ENCODE measurements at regions not wholly inside any gene's neighbourhood (a gene's known extent, or its start where the extent isn't known, plus 50 kb on each side); places are given as distances from the start of the nearest gene placed in this dataset.
A peak's percentile ranks its signal among the peaks of the same experiment; 100 is the strongest.

DNA sequence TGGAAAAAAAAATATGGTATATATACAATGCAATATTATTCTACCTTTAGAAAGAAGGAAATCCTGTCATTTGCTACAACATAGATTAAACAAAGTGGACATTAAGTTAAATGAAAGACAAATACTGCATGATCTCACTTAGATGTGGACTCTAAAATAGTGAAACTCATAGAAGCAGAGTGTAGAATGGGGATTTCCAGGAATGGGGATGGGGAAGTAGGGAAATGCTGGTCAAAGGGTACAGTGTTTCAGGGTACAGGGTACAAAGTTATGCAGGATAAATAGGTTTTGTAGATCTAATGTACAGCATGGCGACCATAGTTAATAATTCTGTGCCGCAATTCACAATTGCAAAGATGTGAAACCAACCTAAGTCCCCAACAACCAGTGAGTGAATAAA, 385.5 kb downstream of the SFMBT2 start:
- intact Hi-C loops (cut with DNase I, micrococcal nuclease) = no loop called here
- ChIA-PET CTCF (no interaction called here), POLR2A (no interaction called here)
- H3K4me1 Mint-ChIP-seq = peaks cover 17% of the 10 kb centered on the region
- ATAC-seq (no peak), DNase-seq (no peak)
- H3K4me3 Mint-ChIP-seq = no peak overlapping the region
- no peaks in the 10 kb centered on the region for H3K36me3 Mint-ChIP-seq (ENCODE audit: low read depth)
- peaks cover 4% of the 10 kb centered on the region for H3K9me3 Mint-ChIP-seq (ENCODE audit: low read depth)
- H3K27ac Mint-ChIP-seq = no peak overlapping the region
- no peaks in the 10 kb centered on the region for H3K27me3 Mint-ChIP-seq

DNA sequence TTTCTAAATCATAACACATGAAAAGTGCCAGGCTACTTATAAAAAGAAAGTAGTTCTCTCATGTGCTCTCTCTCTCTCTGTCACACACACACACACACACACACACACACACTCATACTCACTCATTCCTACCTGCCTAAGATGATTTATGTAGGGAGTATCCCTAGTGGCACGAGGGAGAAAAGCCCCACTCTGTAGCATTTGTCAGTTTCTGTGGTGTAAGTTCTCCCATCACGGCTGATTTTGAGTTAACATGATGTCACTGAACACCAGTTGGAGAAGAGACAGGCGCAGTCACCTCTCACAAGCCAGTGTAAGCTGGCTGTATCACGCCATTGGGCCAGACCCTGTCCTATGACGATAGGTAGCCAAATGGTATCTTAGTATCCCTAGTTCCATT, 395.4 kb downstream of the SFMBT2 start:
- Mint-ChIP-seq H3K27ac (no peak overlapping the region), H3K4me1 (no peaks in the 10 kb centered on the region), H3K4me3 (no peak overlapping the region), H3K36me3 (ENCODE audit: low read depth) (no peaks in the 10 kb centered on the region), H3K9me3 (ENCODE audit: low read depth) (peaks cover 12% of the 10 kb centered on the region), H3K27me3 (peaks cover 1% of the 10 kb centered on the region)
- ChIA-PET POLR2A (no interaction called here), CTCF (no interaction called here)
- intact Hi-C loops (cut with DNase I, micrococcal nuclease) = no loop called here
- peak; percentile 19 for ATAC-seq
- no peak for DNase-seq

DNA sequence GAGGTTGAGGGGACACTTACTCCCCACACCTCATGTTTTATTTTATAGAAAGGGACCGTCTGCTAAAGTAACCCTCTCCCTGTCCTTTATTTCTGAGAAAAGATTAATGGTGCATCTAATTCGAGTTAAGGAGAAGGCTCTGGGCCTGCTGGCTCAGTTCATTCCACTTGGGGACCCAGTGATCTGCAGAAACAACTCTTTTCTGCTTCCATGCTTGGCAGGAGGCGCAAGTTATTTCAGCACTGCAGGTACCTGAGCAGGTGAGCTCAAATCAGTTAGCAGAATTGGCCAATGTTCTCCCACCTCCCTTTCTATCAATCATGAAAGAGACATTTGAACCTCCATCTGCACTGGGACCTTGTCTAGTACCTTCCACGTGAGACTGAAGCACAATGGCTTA, 396.1 kb downstream of the SFMBT2 start:
- H3K4me1 Mint-ChIP-seq = no peaks in the 10 kb centered on the region
- ChIA-PET POLR2A (no interaction called here), CTCF (interaction anchor here (1.6 kb wide), 1 partner anchor 24 kb away, joined by 4 read pairs; no protein-coding TSS in a partner anchor)
- H3K9me3 Mint-ChIP-seq (ENCODE audit: low read depth) = peaks cover 5% of the 10 kb centered on the region
- intact Hi-C loops (cut with DNase I, micrococcal nuclease) = no loop called here
- DNase-seq (no peak), ATAC-seq (no peak)
- H3K27me3 Mint-ChIP-seq = peaks cover 1% of the 10 kb centered on the region
- H3K4me3 Mint-ChIP-seq = no peak overlapping the region
- H3K36me3 Mint-ChIP-seq (ENCODE audit: low read depth) = no peaks in the 10 kb centered on the region
- no peak overlapping the region for H3K27ac Mint-ChIP-seq

DNA sequence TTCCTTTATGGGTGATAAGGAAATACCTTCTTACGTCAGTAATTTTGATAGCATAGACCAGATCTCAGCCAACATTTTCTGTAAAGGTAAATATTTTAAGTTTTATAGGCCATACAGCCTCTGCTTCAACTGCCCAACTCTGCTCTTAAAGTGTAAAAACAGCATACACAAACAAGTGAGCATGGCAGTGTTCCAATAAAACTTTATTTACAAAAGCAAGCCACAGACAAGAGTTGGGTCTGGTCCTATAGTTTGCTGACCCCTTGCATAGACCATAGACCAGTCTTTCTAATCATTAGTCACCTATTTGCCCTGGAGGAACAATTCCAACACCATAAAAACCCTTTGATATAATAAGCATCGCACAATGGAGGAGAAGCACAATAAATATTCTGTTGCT, 398.8 kb downstream of the SFMBT2 start:
- Mint-ChIP-seq H3K36me3 (ENCODE audit: low read depth) (no peaks in the 10 kb centered on the region), H3K27ac (no peak overlapping the region), H3K4me3 (no peak overlapping the region), H3K4me1 (no peaks in the 10 kb centered on the region), H3K27me3 (peaks cover 1% of the 10 kb centered on the region), H3K9me3 (ENCODE audit: low read depth) (no peaks in the 10 kb centered on the region)
- POLR2A ChIA-PET = no interaction called here
- CTCF ChIA-PET = no interaction called here
- DNase-seq = no peak
- intact Hi-C loops (cut with DNase I, micrococcal nuclease) = no loop called here
- no peak for ATAC-seq

DNA sequence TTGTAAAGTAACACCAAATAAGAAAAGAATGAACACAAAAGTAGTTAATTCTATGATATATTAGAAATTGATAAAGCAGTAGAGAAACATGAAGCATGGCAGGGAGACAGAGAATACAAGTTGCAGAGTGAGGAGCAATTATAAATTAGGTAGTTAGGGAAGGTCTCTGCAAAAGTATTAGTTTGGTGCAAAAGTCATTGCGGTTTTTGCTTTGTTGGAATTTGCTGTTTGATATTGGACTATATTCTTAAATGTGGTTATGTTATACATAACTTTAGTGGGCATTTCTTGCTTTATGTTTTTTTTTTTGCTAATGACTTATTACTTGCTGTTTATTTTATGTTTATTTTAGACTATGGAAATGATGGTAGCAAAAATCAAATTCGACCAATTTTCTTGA, 402.2 kb downstream of the SFMBT2 start:
- ATAC-seq = no peak
- Mint-ChIP-seq H3K27me3 (no peaks in the 10 kb centered on the region), H3K4me3 (no peak overlapping the region), H3K9me3 (ENCODE audit: low read depth) (no peaks in the 10 kb centered on the region), H3K4me1 (no peaks in the 10 kb centered on the region), H3K36me3 (ENCODE audit: low read depth) (no peaks in the 10 kb centered on the region), H3K27ac (no peak overlapping the region)
- intact Hi-C loops (cut with DNase I, micrococcal nuclease) = no loop called here
- CTCF ChIA-PET = no interaction called here
- DNase-seq = no peak
- POLR2A ChIA-PET = no interaction called here

DNA sequence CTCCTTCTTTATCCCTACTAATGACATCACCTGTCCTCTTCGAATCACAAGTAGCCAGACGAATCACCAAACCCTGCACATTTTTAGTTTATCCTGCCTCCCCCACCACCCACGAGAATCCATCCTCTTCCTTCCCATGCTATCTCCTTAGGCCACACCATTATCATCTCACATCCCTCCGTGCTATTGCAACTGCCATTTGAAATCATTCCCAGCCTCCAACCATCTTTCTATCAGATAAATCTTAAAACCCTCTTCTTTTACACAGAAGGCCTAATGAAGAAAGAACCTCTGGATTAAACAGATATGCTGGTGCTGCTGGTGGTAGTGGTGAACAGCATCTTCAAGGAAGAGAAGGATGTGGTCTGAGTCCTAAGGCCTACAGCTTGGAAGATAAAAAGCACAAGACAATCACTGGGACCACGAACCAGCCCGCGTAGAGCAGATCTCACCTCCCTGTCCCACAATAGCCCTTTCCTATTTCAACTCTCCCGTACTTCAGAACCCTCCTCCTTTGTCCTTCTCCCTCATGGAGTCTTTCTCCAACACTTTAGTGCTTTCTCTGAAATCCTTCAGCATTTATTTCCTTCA, 403.1 kb downstream of the SFMBT2 start:
- intact Hi-C loops (cut with DNase I, micrococcal nuclease) = no loop called here
- Mint-ChIP-seq H3K27ac (no peak overlapping the region), H3K9me3 (ENCODE audit: low read depth) (no peaks in the 10 kb centered on the region), H3K4me1 (no peaks in the 10 kb centered on the region), H3K4me3 (no peak overlapping the region), H3K27me3 (peaks cover 1% of the 10 kb centered on the region), H3K36me3 (ENCODE audit: low read depth) (no peaks in the 10 kb centered on the region)
- ChIA-PET POLR2A (no interaction called here), CTCF (no interaction called here)
- DNase-seq (no peak), ATAC-seq (no peak)

DNA sequence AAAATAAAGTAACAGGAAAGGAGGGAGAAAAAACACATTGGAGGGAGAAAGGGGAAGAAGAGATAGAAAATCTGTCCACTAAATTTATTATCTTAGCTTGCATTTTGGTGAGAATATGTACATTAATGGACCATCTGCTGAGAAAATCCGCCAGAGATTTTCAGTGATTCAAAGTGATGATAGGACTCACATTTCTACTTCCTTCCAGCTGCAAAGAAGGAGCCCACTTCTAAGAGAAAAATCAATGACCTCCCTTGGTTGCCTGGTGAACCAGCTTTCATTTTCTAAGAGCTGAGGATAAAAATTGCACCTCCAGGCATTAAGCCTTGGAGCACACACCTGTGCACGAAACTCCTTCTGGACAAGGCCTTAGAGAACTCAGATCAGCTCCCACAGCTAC, 404.3 kb downstream of the SFMBT2 start:
- DNase-seq = no peak

DNA sequence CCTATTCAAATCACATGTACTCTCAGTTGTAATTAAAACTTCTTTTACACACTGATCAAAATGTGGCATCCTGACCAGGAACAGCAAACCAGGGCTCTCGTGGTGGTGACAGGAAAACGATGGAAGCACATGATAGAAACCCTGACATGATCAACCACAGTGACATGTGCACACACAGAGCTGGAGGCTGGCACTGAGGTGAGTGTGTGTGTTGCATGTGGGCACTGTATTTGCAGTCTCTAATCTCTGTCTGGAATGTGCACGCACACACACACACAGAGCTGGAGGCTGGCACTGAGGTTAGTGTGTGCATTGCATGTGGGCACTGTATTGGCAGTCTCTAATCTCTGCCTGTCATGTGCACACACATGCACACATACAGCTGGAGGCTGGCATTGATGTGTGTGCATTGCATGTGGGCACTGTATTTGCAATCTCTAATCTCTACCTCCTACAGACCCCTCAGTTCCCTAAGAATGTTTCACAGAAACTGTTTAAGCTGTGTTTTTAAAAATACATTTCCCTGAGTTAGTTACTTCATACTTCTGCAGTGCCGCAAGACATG, 406.9 kb downstream of the SFMBT2 start:
- no peaks in the 10 kb centered on the region for H3K36me3 Mint-ChIP-seq (ENCODE audit: low read depth)
- no peak for DNase-seq
- ChIA-PET CTCF (interaction anchor here (1.1 to 1.5 kb wide), 2 partner anchors 20 to 28 kb away, joined by 3 to 4 read pairs; no protein-coding TSS in a partner anchor), POLR2A (no interaction called here)
- no peaks in the 10 kb centered on the region for H3K9me3 Mint-ChIP-seq (ENCODE audit: low read depth)
- peaks cover 4% of the 10 kb centered on the region for H3K27me3 Mint-ChIP-seq
- H3K4me1 Mint-ChIP-seq = no peaks in the 10 kb centered on the region
- H3K27ac Mint-ChIP-seq = no peak overlapping the region
- intact Hi-C loops (cut with DNase I, micrococcal nuclease) = no loop called here
- H3K4me3 Mint-ChIP-seq = no peak overlapping the region
- no peak for ATAC-seq

More for the DNA sequence above, 404.3 kb downstream of the SFMBT2 start:
- intact Hi-C loops (cut with DNase I, micrococcal nuclease) = no loop called here
- ChIA-PET POLR2A (interaction anchor here (0.8 kb wide), 1 partner anchor 323 kb away, joined by 6 read pairs; no protein-coding TSS in a partner anchor), CTCF (no interaction called here)
- ATAC-seq = no peak
- Mint-ChIP-seq H3K36me3 (ENCODE audit: low read depth) (no peaks in the 10 kb centered on the region), H3K4me1 (no peaks in the 10 kb centered on the region), H3K9me3 (ENCODE audit: low read depth) (no peaks in the 10 kb centered on the region), H3K27ac (no peak overlapping the region), H3K4me3 (no peak overlapping the region), H3K27me3 (peaks cover 2% of the 10 kb centered on the region)

DNA sequence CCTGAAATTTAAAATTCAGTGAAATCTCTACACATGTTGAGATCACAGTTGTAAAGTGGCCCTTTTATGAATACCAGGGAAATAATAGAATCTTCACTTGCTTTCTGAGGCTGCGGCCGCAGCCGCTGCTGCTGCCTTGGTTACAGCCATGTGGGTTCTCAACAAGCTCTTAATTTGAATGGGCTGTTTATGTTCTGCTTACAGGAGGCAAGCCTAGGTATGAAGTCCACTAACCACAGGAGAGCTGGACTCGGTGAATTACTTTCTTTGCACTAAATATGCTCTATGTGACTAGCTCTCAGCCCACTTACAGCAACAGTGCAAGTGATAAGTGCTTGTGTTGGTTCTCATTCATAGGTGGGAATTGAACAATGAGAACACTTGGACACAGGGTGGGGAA, 410.8 kb downstream of the SFMBT2 start:
- ATAC-seq (no peak), DNase-seq (no peak)
- Mint-ChIP-seq H3K4me3 (no peak overlapping the region), H3K4me1 (no peaks in the 10 kb centered on the region), H3K27me3 (peaks cover 4% of the 10 kb centered on the region), H3K27ac (no peak overlapping the region), H3K9me3 (ENCODE audit: low read depth) (no peaks in the 10 kb centered on the region), H3K36me3 (ENCODE audit: low read depth) (no peaks in the 10 kb centered on the region)
- intact Hi-C loops (cut with DNase I, micrococcal nuclease) = no loop called here
- ChIA-PET CTCF (no interaction called here), POLR2A (no interaction called here)

DNA sequence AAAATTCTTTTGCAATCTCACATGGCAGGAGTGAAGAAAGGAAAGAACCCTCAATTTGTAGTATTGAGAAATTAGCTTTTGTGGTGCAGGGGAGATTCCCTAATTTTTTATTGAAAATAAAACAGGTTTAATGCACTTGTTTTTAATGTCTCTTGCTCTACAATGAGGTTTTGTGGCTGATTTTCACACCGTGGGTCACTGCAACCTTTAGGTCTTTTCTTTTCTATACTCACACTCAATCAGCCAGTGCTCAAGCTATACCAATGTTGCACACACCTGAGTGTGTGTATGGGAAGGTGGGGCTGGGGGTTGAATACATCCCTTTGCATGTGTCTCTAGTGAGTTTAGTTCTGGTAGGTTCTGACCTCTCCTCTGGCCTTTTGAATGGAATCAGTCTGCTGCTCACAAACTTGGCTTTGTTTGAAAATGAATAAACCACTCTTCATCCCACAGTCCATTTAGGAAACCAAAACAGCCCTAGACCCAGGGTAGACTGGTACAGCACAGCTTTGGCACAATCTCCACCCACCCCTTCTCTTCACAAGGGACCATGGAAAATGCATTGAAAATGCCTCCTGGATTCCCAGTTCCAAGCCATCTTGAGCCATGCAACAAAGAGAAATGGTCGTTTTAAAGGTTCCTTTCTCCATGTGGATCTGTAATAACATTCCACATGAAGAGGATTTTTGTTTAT, 411.5 kb downstream of the SFMBT2 start:
- DNase-seq (no peak), ATAC-seq (no peak)
- ChIA-PET CTCF (no interaction called here), POLR2A (no interaction called here)
- H3K9me3 Mint-ChIP-seq (ENCODE audit: low read depth) = no peaks in the 10 kb centered on the region
- peaks cover 4% of the 10 kb centered on the region for H3K27me3 Mint-ChIP-seq
- intact Hi-C loops (cut with DNase I, micrococcal nuclease) = no loop called here
- H3K36me3 Mint-ChIP-seq (ENCODE audit: low read depth) = no peaks in the 10 kb centered on the region
- H3K27ac Mint-ChIP-seq = no peak overlapping the region
- H3K4me1 Mint-ChIP-seq = no peaks in the 10 kb centered on the region
- H3K4me3 Mint-ChIP-seq = no peak overlapping the region

DNA sequence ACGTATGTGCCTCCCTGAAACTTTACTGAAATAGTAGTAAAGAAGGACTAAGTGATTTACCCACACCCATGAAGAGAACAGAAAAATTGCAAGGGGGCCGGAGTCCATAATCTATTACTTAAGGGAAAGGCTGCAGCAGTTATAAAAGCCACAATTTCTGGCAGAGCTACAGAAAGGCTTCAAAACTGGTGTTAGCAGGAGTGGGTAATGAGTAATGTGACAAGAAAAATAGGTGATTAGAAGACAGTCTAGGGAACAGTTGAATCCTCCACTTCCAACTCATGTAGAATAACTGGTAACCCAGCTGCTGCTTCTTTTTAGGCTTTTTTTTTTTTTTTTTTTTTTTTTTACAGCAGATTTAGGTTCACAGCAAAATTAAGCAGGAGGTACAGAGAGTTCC, 413.3 kb downstream of the SFMBT2 start:
- CTCF ChIA-PET = no interaction called here
- intact Hi-C loops (cut with DNase I, micrococcal nuclease) = no loop called here
- ATAC-seq = no peak
- H3K27ac Mint-ChIP-seq = no peak overlapping the region
- no peak for DNase-seq
- no peaks in the 10 kb centered on the region for H3K9me3 Mint-ChIP-seq (ENCODE audit: low read depth)
- POLR2A ChIA-PET = no interaction called here
- no peaks in the 10 kb centered on the region for H3K4me1 Mint-ChIP-seq
- peaks cover 2% of the 10 kb centered on the region for H3K27me3 Mint-ChIP-seq
- H3K36me3 Mint-ChIP-seq (ENCODE audit: low read depth) = no peaks in the 10 kb centered on the region
- H3K4me3 Mint-ChIP-seq = no peak overlapping the region

DNA sequence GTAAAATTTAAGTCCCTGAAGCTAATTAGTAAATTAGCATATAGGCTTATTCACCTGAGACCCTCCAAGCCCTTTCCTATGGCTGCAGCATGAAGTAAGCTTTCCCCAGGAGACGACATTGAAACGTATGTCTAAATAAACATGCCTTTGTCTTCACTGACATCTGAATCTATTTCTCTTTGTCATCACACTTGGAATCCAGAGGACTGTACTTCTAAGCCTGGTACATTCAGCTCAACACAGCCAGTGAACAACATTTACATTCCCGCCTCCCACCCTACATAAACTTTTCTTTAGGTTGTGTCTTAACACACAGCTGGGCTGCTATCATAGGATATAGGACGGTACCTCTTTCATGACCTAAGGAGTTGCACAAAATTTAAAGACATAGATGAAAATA, 414.4 kb downstream of the SFMBT2 start:
- H3K4me1 Mint-ChIP-seq = no peaks in the 10 kb centered on the region
- ChIA-PET CTCF (no interaction called here), POLR2A (no interaction called here)
- intact Hi-C loops (cut with DNase I, micrococcal nuclease) = no loop called here
- H3K9me3 Mint-ChIP-seq (ENCODE audit: low read depth) = no peaks in the 10 kb centered on the region
- ATAC-seq (no peak), DNase-seq (no peak)
- no peak overlapping the region for H3K27ac Mint-ChIP-seq
- no peaks in the 10 kb centered on the region for H3K36me3 Mint-ChIP-seq (ENCODE audit: low read depth)
- H3K27me3 Mint-ChIP-seq = peaks cover 2% of the 10 kb centered on the region
- no peak overlapping the region for H3K4me3 Mint-ChIP-seq
